ENCODE measurements at regions not wholly inside any gene's neighbourhood (a gene's known extent, or its start where the extent isn't known, plus 50 kb on each side); places are given as distances from the start of the nearest gene placed in this dataset.

GRCh38 chr2:172193331-172194089 lies 90.8 kb upstream of the DLX2 start (continued):
- TF ChIP-seq USF2 (IDR thresholded peaks at IDR 0.05): no peak
- no peak for TF ChIP-seq CEBPB (IDR thresholded peaks at IDR 0.05)
- no peak for TF ChIP-seq NFE2L2 (conservative IDR thresholded peaks at IDR 0.05; ENCODE audit: low read length)
- TF ChIP-seq NR3C1 (IDR thresholded peaks at IDR 0.05): no peak

- no peak for DNase-seq (ENCODE audit: low read depth in 1 of 2, low spot score in 1 of 2)
- no peaks in the 10 kb centered on the region for H3K4me1 ChIP-seq
- no peak overlapping the region for H3K4me2 ChIP-seq
- TF ChIP-seq CTCF (IDR thresholded peaks at IDR 0.05): no peak
- no peak for TF ChIP-seq POLR2A (IDR thresholded peaks at IDR 0.05; ENCODE audit: low read length)
- TF ChIP-seq NR3C1 (IDR thresholded peaks at IDR 0.05): no peak
- H3K9me3 ChIP-seq: peaks cover 45% of the 10 kb centered on the region
- ChIA-PET POLR2A (no interaction called here), CTCF (no interaction called here)
- H3K27ac ChIP-seq: no peak overlapping the region
- FAIRE-seq: no peak
- no peak for ATAC-seq
- no peak overlapping the region for H3K4me3 ChIP-seq
- WGBS (ENCODE audit: missing lambda C conversion rate): 45% methylated on average over 6 of the region's 6 CpGs
Measured at GRCh38 chr2:172195836-172196376, 93.2 kb upstream of the DLX2 start.

- ChIA-PET CTCF (interaction anchor here (1.6 kb wide), 1 partner anchor 24 kb away, joined by 3 read pairs; no protein-coding TSS in a partner anchor), POLR2A (no interaction called here)
- no peak overlapping the region for H3K4me3 ChIP-seq
- DNase-seq (ENCODE audit: low read depth in 1 of 2, low spot score in 1 of 2) (no peak), ATAC-seq (no peak), FAIRE-seq (no peak)
- H3K4me1 ChIP-seq: no peaks in the 10 kb centered on the region
- H3K9me3 ChIP-seq: peaks cover 45% of the 10 kb centered on the region
- no peak overlapping the region for H3K27ac ChIP-seq
- H3K4me2 ChIP-seq: no peak overlapping the region
- 53% methylated on average over 17 of the region's 17 CpGs for WGBS (ENCODE audit: missing lambda C conversion rate)
- TF ChIP-seq TFCP2L1 (CRISPR knock-in tag; IDR thresholded peaks at IDR 0.05) (no peak), ATOH8 (CRISPR knock-in tag; IDR thresholded peaks at IDR 0.05; ENCODE audit: low read depth) (no peak), ESRRA (IDR thresholded peaks at IDR 0.05; ENCODE audit: borderline replicate concordance, low read length) (no peak), MAX (IDR thresholded peaks at IDR 0.05) (no peak), MAFK (IDR thresholded peaks at IDR 0.05; ENCODE audit: partially characterized antibody) (no peak), POLR2A (IDR thresholded peaks at IDR 0.05; ENCODE audit: low read length) (no peak), PBX3 (IDR thresholded peaks at IDR 0.05) (no peak), BCL3 (IDR thresholded peaks at IDR 0.05) (no peak), GATA3 (IDR thresholded peaks at IDR 0.05; ENCODE audit: borderline replicate concordance) (no peak), EP300 (IDR thresholded peaks at IDR 0.05) (no peak), CTCF (IDR thresholded peaks at IDR 0.05) (no peak), FOXS1 (CRISPR knock-in tag; IDR thresholded peaks at IDR 0.05) (no peak), PHF8 (IDR thresholded peaks at IDR 0.05; ENCODE audit: borderline replicate concordance, low read depth) (no peak), FOSL2 (IDR thresholded peaks at IDR 0.05) (no peak), FOSL2 (CRISPR knock-in tag; IDR thresholded peaks at IDR 0.05) (no peak), CHD2 (IDR thresholded peaks at IDR 0.05; ENCODE audit: low read length, partially characterized antibody) (no peak), ZNF302 (CRISPR knock-in tag; IDR thresholded peaks at IDR 0.05) (no peak)
Measured at GRCh38 chr2:172196768-172197431, 94.2 kb upstream of the DLX2 start.

All from A549 (cell line).